GM21786 (cell line): ENCODE measurements at regions not wholly inside any gene's neighbourhood (a gene's known extent, or its start where the extent isn't known, plus 50 kb on each side); places are given as distances from the start of the nearest gene placed in this dataset.
"Not testable (repeated sequence)": the region's sequence is repeated elsewhere in the genome, so short reads cannot be mapped to it uniquely, and the experiment has no call there.

Experiments used
- ATAC-seq: cut with Tn5 transposase; IDR thresholded peaks from one replicate; pipeline ENCODE4 v1.9.1; 2021; ENCODE audit not compliant: unreplicated experiment

- not testable (repeated sequence) for ATAC-seq
Observed at GRCh38 chr3:34909679-34910078, 729.6 kb upstream of the ARPP21 start.

DNA sequence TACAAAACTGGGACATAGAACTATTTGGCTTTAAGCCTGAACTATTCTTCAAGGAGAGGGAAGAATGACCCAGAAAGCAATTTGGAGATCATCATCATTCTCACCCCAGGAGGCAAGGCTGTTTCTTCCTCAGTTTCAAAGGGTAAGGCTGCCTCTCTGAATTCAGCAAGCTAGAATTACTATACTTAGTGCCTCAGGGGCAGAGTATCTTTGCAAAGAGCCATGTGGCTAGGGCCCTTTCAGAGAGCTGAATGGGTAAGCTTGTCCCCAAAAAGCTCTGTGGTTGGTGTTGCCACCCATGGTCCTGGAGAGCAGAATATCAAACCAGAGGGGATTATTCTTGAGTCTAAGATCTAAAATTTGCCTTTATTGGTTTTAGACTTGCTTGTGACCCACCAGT is 720.3 kb upstream of the ARPP21 start:
- no peak for ATAC-seq

DNA sequence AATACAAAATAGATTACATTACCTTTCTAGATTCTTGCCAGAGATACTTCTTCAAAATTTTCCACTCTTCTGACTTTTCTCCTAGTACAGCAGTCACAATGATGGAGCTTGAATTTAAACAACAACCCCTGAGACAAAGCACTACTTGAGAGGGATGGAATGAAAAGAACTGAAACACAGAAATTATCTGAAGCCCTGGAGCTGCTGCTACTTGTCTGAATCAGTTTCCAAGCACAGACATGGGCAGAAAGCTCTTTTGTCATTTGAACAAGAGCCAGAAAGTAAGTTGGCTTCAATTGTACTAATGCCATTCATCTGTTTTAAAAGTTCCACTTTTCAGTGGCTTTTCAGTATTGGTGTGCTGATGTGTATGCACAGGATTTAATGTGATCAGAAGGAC is 718.5 kb upstream of the ARPP21 start:
- ATAC-seq, result no peak

DNA sequence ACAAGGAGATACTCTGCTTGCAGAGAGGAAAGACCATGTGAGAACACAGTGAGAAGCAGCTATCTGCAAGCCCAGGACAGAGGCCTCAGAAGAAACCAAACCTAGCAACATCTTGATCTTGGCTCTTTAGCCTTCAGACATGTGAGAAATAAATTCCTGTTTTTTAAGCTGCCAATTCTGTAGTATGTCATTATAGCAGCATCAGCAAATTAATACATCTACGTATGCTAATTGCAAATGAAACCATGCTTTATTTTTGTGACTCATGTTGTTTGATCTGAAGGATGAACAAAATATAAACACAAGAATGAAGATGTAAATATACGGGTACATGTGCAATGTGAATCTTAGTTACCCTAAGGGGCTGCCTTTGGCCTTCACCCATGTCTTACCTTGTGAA is 714.4 kb upstream of the ARPP21 start:
- ATAC-seq, result no peak

DNA sequence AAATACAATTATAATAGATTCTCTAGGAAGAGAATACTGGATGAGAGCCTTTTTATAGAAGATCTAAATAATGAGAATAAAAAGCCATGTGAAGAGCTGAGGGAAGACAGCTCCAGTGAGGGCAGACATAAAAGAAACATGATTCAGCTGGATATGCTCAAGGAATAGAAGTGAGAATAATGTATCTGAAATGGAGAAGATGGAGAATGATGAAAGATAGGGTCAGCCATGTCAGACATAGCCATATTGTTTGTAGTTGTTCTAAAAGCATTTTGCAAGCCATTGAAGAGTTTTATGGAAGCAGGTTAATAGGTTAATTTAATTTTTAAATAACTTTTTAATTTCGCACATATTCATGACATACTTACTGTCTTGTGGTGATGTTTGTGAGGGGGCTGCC is 713.5 kb upstream of the ARPP21 start:
- ATAC-seq, result no peak

GRCh38 chr3:34929036-34929435 is 710.3 kb upstream of the ARPP21 start:
- no peak for ATAC-seq

GRCh38 chr3:34934660-34935059 is 704.7 kb upstream of the ARPP21 start:
- ATAC-seq, result no peak

DNA sequence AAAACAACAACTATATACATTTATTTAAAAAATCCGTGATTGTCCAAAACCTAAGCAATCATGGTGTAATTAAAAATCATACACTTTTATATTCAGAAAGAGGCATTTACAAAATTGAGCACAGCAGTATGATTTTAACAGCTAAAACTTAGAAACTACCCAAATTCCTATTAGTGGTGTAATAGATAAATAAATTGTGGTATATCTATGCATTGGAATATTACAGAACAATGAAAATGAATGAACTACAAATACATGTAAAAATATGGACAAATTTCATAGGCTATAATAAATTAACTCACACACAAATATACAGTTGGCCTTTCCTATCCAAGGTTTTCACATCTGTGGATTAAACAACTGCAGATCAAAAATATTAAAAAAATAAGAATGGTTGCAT is 700.5 kb upstream of the ARPP21 start:
- ATAC-seq, result no peak

DNA sequence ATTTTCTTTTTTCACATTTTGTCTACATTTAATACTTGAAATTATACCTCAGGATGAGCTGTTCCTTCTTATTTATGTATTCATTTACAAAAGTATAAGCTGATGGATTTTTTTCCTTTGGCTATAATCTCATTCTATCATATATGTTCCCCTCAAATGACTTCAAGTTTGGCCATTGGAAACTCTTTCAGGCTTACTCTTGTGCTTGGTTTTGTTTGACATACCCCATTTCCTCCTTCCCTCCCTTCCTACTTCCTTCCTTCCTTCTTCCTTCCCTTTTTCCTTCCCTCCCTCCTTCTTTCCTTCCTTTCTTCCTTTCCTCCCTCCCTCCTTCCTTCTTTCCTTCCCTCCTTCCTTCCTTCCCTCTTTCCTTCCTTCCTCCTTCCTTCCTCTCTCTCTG is 697.1 kb upstream of the ARPP21 start:
- ATAC-seq, result no peak

- ATAC-seq, result no peak
Observed at GRCh38 chr3:34947834-34948233, 691.5 kb upstream of the ARPP21 start.

- ATAC-seq, result no peak
Observed at GRCh38 chr3:34948517-34948916, 690.8 kb upstream of the ARPP21 start.

DNA sequence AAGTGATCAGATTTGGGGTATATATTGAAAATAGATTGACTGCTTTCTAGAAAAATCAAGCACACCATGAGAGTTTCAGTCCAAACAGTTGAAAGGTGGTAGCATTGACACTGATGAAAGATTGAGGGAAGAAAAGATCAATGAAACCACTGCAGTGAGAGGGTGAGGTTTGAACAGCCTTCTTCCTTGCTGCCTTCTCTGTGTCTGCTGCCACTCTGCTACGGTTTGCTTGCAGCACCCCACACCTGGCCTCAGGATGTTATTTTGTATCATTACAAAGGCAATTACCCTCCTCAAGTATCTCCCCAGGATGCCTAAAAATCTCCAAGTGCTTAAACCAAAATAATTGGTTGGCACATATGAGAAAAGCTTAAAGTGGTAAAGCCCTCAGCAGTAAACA is 683.6 kb upstream of the ARPP21 start:
- no peak for ATAC-seq

DNA sequence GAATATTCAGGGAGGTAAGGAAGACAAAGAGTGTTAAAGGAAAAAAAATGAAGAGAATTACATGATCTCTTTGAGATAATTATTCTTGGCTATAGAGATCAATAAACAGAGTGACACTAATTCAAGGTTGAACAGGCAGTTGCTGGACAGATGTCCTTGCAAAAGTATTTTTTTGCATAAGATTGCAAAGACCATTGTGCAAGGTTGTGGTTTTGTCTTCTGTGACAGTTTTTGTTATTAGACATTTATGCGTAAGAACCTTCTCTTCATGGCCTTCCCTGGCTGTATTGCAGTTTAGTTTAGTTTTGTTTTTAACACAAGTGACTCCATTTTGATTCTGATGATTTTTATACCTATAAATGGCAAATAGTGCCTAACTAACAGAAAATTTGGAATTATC is 682.8 kb upstream of the ARPP21 start:
- ATAC-seq, result no peak

DNA sequence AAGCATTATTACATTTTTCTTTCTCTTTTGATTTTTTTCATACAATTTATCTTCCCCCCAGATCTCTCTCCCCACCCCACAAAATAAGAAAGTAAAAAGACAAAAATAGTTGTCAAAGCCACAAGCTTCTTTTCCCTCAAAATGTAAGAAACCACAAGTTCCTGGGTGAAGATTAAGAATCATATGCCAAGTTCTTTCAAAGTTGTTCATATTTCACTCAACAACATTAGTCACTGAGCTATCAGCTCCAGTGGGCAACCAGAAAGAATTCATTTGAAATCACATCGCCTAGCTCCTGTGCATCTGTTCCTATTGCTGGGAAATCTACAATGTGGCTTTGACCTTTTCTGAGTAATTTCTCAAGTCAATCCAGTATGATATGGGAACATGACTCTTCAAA is 681.6 kb upstream of the ARPP21 start:
- no peak for ATAC-seq

DNA sequence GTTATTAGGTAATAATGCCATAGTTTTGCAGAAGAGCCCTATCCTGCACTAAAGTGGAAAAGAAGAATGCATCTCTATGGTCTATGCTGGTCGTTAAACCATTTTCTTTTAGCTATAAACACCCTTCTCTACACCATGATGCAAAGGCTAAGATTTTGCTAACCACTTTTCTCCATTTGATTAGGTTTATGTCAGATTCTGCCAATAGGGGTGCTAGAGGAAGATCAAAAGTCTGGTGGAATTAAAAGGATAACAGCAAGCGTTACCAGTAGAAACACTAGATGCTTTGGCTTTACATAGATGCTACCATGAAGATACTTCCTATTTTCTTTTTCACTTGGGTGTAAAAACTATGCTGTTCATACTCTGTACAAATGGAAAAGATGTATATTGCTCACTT is 669.8 kb upstream of the ARPP21 start:
- no peak for ATAC-seq

GRCh38 chr3:34972481-34972880 is 666.8 kb upstream of the ARPP21 start:
- ATAC-seq, result no peak

- no peak for ATAC-seq
Observed at GRCh38 chr3:34973586-34973985, 665.7 kb upstream of the ARPP21 start.

- ATAC-seq, result no peak
Observed at GRCh38 chr3:34983631-34984030, 655.7 kb upstream of the ARPP21 start.

DNA sequence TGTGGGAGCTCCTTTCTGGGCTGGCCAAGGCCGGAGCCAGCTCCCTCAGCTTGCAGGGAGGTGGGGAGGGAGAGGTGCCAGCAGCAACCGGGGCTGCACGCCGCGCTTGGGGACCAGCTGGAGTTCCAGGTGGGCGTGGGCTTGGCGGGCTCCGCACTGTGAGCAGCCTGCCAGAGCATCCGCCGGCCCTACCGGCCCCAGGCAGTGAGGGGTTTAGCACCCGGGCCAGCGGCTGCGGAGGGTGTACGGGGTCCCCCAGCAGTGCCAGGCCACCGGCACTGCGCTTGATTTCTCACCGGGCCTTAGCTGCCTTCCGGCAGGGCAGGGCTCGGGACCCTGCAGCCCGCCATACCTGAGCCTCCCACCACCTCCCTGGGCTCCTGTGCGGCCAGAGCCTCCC is 651.0 kb upstream of the ARPP21 start:
- ATAC-seq, result no peak

DNA sequence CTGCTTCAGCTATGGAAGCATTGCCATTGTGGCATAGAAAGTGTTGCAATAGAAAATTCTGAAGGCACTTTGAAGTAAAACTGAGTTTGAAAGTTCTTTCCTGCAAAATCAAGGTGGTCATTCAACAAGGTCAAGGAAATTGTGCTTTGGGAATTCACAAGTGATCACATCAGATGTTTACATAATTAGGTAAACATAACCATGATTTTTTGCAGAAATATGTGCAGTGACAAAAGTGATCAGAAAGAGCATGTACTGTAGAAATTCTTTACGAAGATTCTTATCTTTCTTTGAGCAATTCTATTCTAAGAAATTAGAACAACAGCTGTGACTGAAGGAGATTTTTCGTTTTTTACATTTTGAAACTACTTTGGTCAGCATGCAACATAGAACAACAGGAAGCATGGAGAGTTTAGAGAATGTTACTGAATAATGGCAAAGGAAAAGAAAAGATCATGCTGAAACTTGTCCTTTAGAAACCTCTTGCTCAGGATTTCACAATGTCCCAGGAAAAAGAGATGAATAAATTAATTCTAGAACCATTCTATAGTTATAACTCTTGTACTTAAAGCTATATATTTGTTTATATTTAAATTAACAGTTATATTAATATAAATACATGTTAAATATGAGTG is 643.4 kb upstream of the ARPP21 start:
- no peak for ATAC-seq

DNA sequence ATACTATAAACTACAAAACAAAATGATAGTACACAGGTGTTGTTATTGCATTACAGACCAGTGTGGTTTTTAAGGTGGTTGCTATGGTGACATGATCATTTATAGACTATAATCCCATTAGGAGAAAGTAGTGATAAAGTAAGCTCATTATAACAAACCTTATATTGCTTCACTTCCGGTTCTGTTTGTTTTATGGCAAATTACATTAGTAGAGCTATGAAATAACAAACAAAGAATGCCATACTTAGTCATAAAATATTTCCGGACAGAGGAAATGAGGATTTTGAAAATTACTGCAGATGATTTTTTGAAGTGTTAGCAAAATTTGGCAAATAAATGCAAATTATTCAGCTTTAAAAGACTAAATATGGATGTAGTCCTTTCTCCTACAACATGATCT is 640.4 kb upstream of the ARPP21 start:
- no peak for ATAC-seq

GRCh38 chr3:35012214-35012613 is 627.1 kb upstream of the ARPP21 start:
- no peak for ATAC-seq

- ATAC-seq, result no peak
Observed at GRCh38 chr3:35028157-35028556, 611.2 kb upstream of the ARPP21 start.
